ENCODE measurements at regions not wholly inside any gene's neighbourhood (a gene's known extent, or its start where the extent isn't known, plus 50 kb on each side); places are given as distances from the start of the nearest gene placed in this dataset.

DNA sequence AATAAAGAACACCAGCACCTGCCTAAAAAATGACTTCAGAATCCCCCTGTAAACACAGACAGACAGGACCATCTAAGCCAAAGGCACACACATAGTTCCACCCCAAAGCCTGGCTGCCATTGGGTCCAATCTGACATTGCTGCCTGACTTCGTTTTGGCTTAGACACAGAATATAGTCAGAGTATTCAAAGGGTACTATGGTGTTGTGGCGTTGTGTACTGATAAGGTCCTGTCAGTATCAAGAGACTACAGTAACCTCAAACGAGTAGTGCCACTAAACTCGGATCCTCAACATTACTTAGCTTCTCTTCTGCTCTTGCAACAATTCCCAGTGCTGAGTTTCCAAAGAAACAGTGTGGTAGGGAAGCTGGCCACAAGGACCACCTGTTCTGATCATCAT, 169.3 kb upstream of the NR5A2 start:
- H3K27ac ChIP-seq, result no peak overlapping the region
- no peak for DNase-seq

GRCh38 chr1:199858856-199859255, 168.7 kb upstream of the NR5A2 start:
- Histone ChIP-seq H3K4me3 (no peak overlapping the region), H3K27me3 (no peaks in the 10 kb centered on the region), H3K27ac (no peak overlapping the region), H3K36me3 (no peaks in the 10 kb centered on the region), H3K4me1 (no peaks in the 10 kb centered on the region), H3K9me3 (no peaks in the 10 kb centered on the region)
- intact Hi-C loops (cut with DNase I; ENCODE audit: low total_unique reads), result no loop called here
- DNase-seq, result no peak
- TF ChIP-seq CTCF (IDR thresholded peaks at IDR 0.05), result no peak
- no peak for TF ChIP-seq POLR2A (IDR thresholded peaks at IDR 0.05)

More for the DNA sequence above, 169.3 kb upstream of the NR5A2 start:
- intact Hi-C loops (cut with DNase I; ENCODE audit: low total_unique reads), result no loop called here
- H3K4me3 ChIP-seq, result no peak overlapping the region
- H3K4me1 ChIP-seq, result no peaks in the 10 kb centered on the region
- H3K9me3 ChIP-seq, result no peaks in the 10 kb centered on the region
- no peaks in the 10 kb centered on the region for H3K36me3 ChIP-seq
- H3K27me3 ChIP-seq, result no peaks in the 10 kb centered on the region
- TF ChIP-seq POLR2A (IDR thresholded peaks at IDR 0.05) (no peak), CTCF (IDR thresholded peaks at IDR 0.05) (no peak)

- intact Hi-C loops (cut with DNase I; ENCODE audit: low total_unique reads), result no loop called here
- no peak for DNase-seq
Measured at GRCh38 chr1:199859491-199859933, 168.0 kb upstream of the NR5A2 start.

GRCh38 chr1:199861020-199861795, 166.3 kb upstream of the NR5A2 start:
- intact Hi-C loops (cut with DNase I; ENCODE audit: low total_unique reads), result no loop called here
- Histone ChIP-seq H3K9me3 (no peaks in the 10 kb centered on the region), H3K36me3 (no peaks in the 10 kb centered on the region), H3K27ac (no peak overlapping the region), H3K4me1 (no peaks in the 10 kb centered on the region), H3K27me3 (no peaks in the 10 kb centered on the region), H3K4me3 (no peak overlapping the region)
- DNase-seq, result no peak
- TF ChIP-seq POLR2A (IDR thresholded peaks at IDR 0.05) (no peak), CTCF (IDR thresholded peaks at IDR 0.05) (no peak)

More at GRCh38 chr1:199859491-199859933, 168.0 kb upstream of the NR5A2 start:
- Histone ChIP-seq H3K4me3 (no peak overlapping the region), H3K27me3 (no peaks in the 10 kb centered on the region), H3K27ac (no peak overlapping the region), H3K9me3 (no peaks in the 10 kb centered on the region), H3K36me3 (no peaks in the 10 kb centered on the region), H3K4me1 (no peaks in the 10 kb centered on the region)
- TF ChIP-seq CTCF (IDR thresholded peaks at IDR 0.05) (no peak), POLR2A (IDR thresholded peaks at IDR 0.05) (no peak)

DNA sequence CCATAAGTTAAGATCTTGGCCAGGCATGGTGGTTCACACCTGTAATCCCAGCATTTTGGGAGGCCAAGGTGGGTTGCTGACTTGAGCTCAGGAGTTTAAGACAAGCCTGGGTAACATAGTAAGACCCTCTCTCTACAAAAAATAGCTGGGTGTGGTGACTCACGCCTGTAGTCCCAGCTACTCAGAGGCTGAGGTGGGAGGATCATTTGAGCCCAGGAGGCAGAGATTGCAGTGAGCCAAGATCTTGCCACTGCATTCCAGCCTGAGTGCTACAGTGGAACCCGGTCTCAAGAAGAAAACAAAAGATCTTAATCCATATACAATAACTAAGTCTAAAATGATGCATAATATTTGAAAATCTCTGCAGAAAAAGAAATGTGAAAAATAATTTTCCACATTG, 165.5 kb upstream of the NR5A2 start:
- H3K27ac ChIP-seq, result no peak overlapping the region
- intact Hi-C loops (cut with DNase I; ENCODE audit: low total_unique reads), result no loop called here
- no peaks in the 10 kb centered on the region for H3K36me3 ChIP-seq
- TF ChIP-seq CTCF (IDR thresholded peaks at IDR 0.05) (no peak), POLR2A (IDR thresholded peaks at IDR 0.05) (no peak)
- H3K4me3 ChIP-seq, result no peak overlapping the region
- H3K4me1 ChIP-seq, result no peaks in the 10 kb centered on the region
- H3K9me3 ChIP-seq, result no peaks in the 10 kb centered on the region
- H3K27me3 ChIP-seq, result no peaks in the 10 kb centered on the region
- no peak for DNase-seq
